Caco-2 (cell line): ENCODE measurements at regions not wholly inside any gene's neighbourhood (a gene's known extent, or its start where the extent isn't known, plus 50 kb on each side); places are given as distances from the start of the nearest gene placed in this dataset.

ENCODE experiments used
- BruUV-seq: library from RNA; stranded (reverse); fragments of 400-500 nt; replicated peaks from 2 replicates; lab custom pipeline; 2021; lab: Mats Ljungman, UMichigan
- CTCF ChIA-PET: fragments of 300-600 bp; sonication (Branson Sonifier 250); formaldehyde crosslinking; loops from one replicate; lab custom pipeline; 2022; ENCODE audit warnings: antibody characterized with exemption; lab: Charles Lee
- POLR2A ChIA-PET: fragments of 300-600 bp; sonication (Branson Sonifier 250); formaldehyde crosslinking; loops from one replicate; lab custom pipeline; 2022; ENCODE audit warnings: antibody characterized with exemption; lab: Charles Lee
- DNase-seq, 2 experiments: peaks; one replicate each; pipeline versions ENCODE4 v3.0.0 to v3.0.0-alpha.2; 2020 to 2022
- H3K27me3 ChIP-seq: replicated peaks from 2 replicates; pipeline ENCODE4 v1.6.0; 2011; ENCODE audit warnings: low read length; ENCODE audit not compliant: control insufficient read depth, insufficient read depth
- H3K36me3 ChIP-seq: 2 replicates; pipeline ENCODE4 v1.5.1; 2011; ENCODE audit warnings: low read length; ENCODE audit not compliant: control insufficient read depth, insufficient read depth
- H3K4me1 ChIP-seq: fragments of 250-450 bp; sonication (Bioruptor Pico); 2 replicates; pipeline ENCODE4 v1.5.1; 2020; ENCODE audit warnings: mild to moderate bottlenecking
- H3K4me3 ChIP-seq: 2 replicates; pipeline ENCODE4 v1.5.1; 2011; ENCODE audit warnings: low read depth, mild to moderate bottlenecking, control low read depth, low read length
- H3K9me3 ChIP-seq: fragments of 250-450 bp; sonication (Bioruptor Pico); 2 replicates; pipeline ENCODE4 v1.5.1; 2020; ENCODE audit warnings: mild to moderate bottlenecking, moderate library complexity
- H3K27ac Mint-ChIP-seq: one replicate; pipeline ENCODE4 v1.8.0; 2022; ENCODE audit warnings: mixed read lengths; ENCODE audit not compliant: unreplicated experiment
- H3K27me3 Mint-ChIP-seq: one replicate; pipeline ENCODE4 v1.8.0; 2022; ENCODE audit warnings: mixed read lengths; ENCODE audit not compliant: insufficient read depth, unreplicated experiment
- H3K36me3 Mint-ChIP-seq: one replicate; pipeline ENCODE4 v1.8.0; 2022; ENCODE audit warnings: mild to moderate bottlenecking, mixed read lengths; ENCODE audit not compliant: insufficient read depth, unreplicated experiment
- H3K4me1 Mint-ChIP-seq: one replicate; pipeline ENCODE4 v1.8.0; 2022; ENCODE audit warnings: low read depth, mixed read lengths; ENCODE audit not compliant: unreplicated experiment
- H3K4me3 Mint-ChIP-seq: one replicate; pipeline ENCODE4 v1.8.0; 2022; ENCODE audit warnings: mild to moderate bottlenecking, moderate library complexity, mixed read lengths; ENCODE audit not compliant: unreplicated experiment
- H3K9me3 Mint-ChIP-seq: one replicate; pipeline ENCODE4 v1.8.0; 2022; ENCODE audit warnings: mixed read lengths; ENCODE audit not compliant: unreplicated experiment
- CTCF ChIP-seq, 2 experiments: fragments of 200-600 bp in 1 of 2; IDR thresholded peaks; 1 replicate in 1 of 2; 2 replicates in 1 of 2; pipeline versions ENCODE4 v1.5.1 to v1.8.0; 2011 to 2022; ENCODE audit warnings: antibody characterized with exemption in 1 of 2, control low read depth in 1 of 2, inconsistent platforms in 1 of 2, low read depth in 1 of 2, low read length in 1 of 2, mild to moderate bottlenecking in 1 of 2, moderate library complexity in 1 of 2; ENCODE audit not compliant: insufficient read depth in 1 of 2, severe bottlenecking in 1 of 2, unreplicated experiment in 1 of 2
- intact Hi-C: fragments of 100-400 bp; cut with micrococcal nuclease; formaldehyde crosslinking; loops from one replicate; pipeline ENCODE4 v1.10.0; 2022; ENCODE audit not compliant: unreplicated experiment

- Histone ChIP-seq H3K36me3 (no peaks in the 10 kb centered on the region), H3K27me3 (no peaks in the 10 kb centered on the region), H3K9me3 (no peaks in the 10 kb centered on the region), H3K4me1 (no peaks in the 10 kb centered on the region), H3K4me3 (no peak overlapping the region)
- no TSS peak for BruUV-seq
- peak in 1 of 2 experiments; percentile 10 for DNase-seq
- Mint-ChIP-seq H3K4me1 (no peaks in the 10 kb centered on the region), H3K4me3 (no peak overlapping the region), H3K36me3 (no peaks in the 10 kb centered on the region), H3K9me3 (no peaks in the 10 kb centered on the region), H3K27me3 (peaks cover 22% of the 10 kb centered on the region), H3K27ac (no peak overlapping the region)
- TF ChIP-seq CTCF (IDR thresholded peaks at IDR 0.05; ENCODE audit: insufficient read depth in 1 of 2, low read depth in 1 of 2, low read length in 1 of 2, severe bottlenecking in 1 of 2, unreplicated experiment in 1 of 2): no peak
- intact Hi-C loops: loop anchor here (1.0 kb wide), 1 partner anchor 56 kb away; no protein-coding TSS in a partner anchor
- ChIA-PET POLR2A (no interaction called here), CTCF (interaction anchor here (0.6 kb wide), 2 partner anchors 328 to 1218 kb away, joined by 4 to 5 read pairs; no protein-coding TSS in a partner anchor)
Observed at GRCh38 chr4:54439831-54440243, 210.7 kb downstream of the PDGFRA start.

- H3K27me3 ChIP-seq: no peaks in the 10 kb centered on the region
- H3K4me3 ChIP-seq: no peak overlapping the region
- Mint-ChIP-seq H3K36me3 (no peaks in the 10 kb centered on the region), H3K4me1 (no peaks in the 10 kb centered on the region), H3K9me3 (no peaks in the 10 kb centered on the region), H3K27me3 (peaks cover 22% of the 10 kb centered on the region), H3K27ac (no peak overlapping the region), H3K4me3 (no peak overlapping the region)
- TF ChIP-seq CTCF (IDR thresholded peaks at IDR 0.05; ENCODE audit: insufficient read depth in 1 of 2, low read depth in 1 of 2, low read length in 1 of 2, severe bottlenecking in 1 of 2, unreplicated experiment in 1 of 2): peak; percentile 54 to 64
- CTCF ChIA-PET: interaction anchor here (0.6 kb wide), 2 partner anchors 327 to 1218 kb away, joined by 4 to 5 read pairs; no protein-coding TSS in a partner anchor
- no TSS peak for BruUV-seq
- H3K36me3 ChIP-seq: no peaks in the 10 kb centered on the region
- H3K4me1 ChIP-seq: no peaks in the 10 kb centered on the region
- no peaks in the 10 kb centered on the region for H3K9me3 ChIP-seq
- POLR2A ChIA-PET: no interaction called here
- peak in 1 of 2 experiments; percentile 39 for DNase-seq
- intact Hi-C loops: loop anchor here (1.0 kb wide), 2 partner anchors 56 to 117 kb away; no protein-coding TSS in a partner anchor
Observed at GRCh38 chr4:54440394-54441136, 211.5 kb downstream of the PDGFRA start.

GRCh38 chr4:54445866-54446265, 211.9 kb upstream of the KIT start:
- Histone ChIP-seq H3K9me3 (no peaks in the 10 kb centered on the region), H3K4me1 (no peaks in the 10 kb centered on the region), H3K4me3 (no peak overlapping the region), H3K27me3 (no peaks in the 10 kb centered on the region), H3K36me3 (no peaks in the 10 kb centered on the region)
- peaks cover 31% of the 10 kb centered on the region for H3K9me3 Mint-ChIP-seq
- no peak overlapping the region for H3K27ac Mint-ChIP-seq
- ChIA-PET POLR2A (no interaction called here), CTCF (interaction anchor here (1.1 kb wide), 1 partner anchor 127 kb away, joined by 4 read pairs; no protein-coding TSS in a partner anchor)
- H3K36me3 Mint-ChIP-seq: no peaks in the 10 kb centered on the region
- no TSS peak for BruUV-seq
- no peak for TF ChIP-seq CTCF (IDR thresholded peaks at IDR 0.05; ENCODE audit: insufficient read depth in 1 of 2, low read depth in 1 of 2, low read length in 1 of 2, severe bottlenecking in 1 of 2, unreplicated experiment in 1 of 2)
- H3K4me3 Mint-ChIP-seq: no peak overlapping the region
- H3K4me1 Mint-ChIP-seq: no peaks in the 10 kb centered on the region
- DNase-seq: no peak
- peaks cover 7% of the 10 kb centered on the region for H3K27me3 Mint-ChIP-seq
- intact Hi-C loops: no loop called here
